HTR-8/SVneo (cell line): ENCODE measurements at regions not wholly inside any gene's neighbourhood (a gene's known extent, or its start where the extent isn't known, plus 50 kb on each side); places are given as distances from the start of the nearest gene placed in this dataset.

ENCODE experiments used
- DNase-seq: peaks from one replicate; pipeline ENCODE4 v3.0.0; 2011; ENCODE audit warnings: low spot score, mixed read lengths; ENCODE audit not compliant: insufficient read length
- FAIRE-seq: peaks from 2 replicates; lab custom pipeline; 2011; peaks lifted over from hg19 to GRCh38; lab: Jason Lieb, UNC

GRCh38 chr2:78861546-78861945, 164.0 kb upstream of the REG3G start:
- FAIRE-seq (no peak), DNase-seq (peak; percentile 5)

GRCh38 chr2:78864205-78864604, 161.3 kb upstream of the REG3G start:
- DNase-seq (no peak), FAIRE-seq (peak; percentile 38)

GRCh38 chr2:78865667-78866066, 159.8 kb upstream of the REG3G start:
- FAIRE-seq, result no peak
- no peak for DNase-seq

- DNase-seq (no peak), FAIRE-seq (no peak)
These were observed 155.0 kb upstream of the REG3G start for GRCh38 chr2:78870343-78870967.

GRCh38 chr2:78873526-78873925, 152.0 kb upstream of the REG3G start:
- no peak for FAIRE-seq
- DNase-seq, result no peak

- no peak for FAIRE-seq
- DNase-seq, result no peak
These were observed 149.2 kb upstream of the REG3G start for GRCh38 chr2:78876316-78876688.

GRCh38 chr2:78887446-78887845, 138.1 kb upstream of the REG3G start:
- FAIRE-seq, result no peak
- no peak for DNase-seq

GRCh38 chr2:78890935-78891334, 134.6 kb upstream of the REG3G start:
- DNase-seq (no peak), FAIRE-seq (no peak)

GRCh38 chr2:78892295-78892694, 133.2 kb upstream of the REG3G start:
- FAIRE-seq (no peak), DNase-seq (no peak)

- no peak for DNase-seq
- FAIRE-seq, result no peak
These were observed 130.5 kb upstream of the REG3G start for GRCh38 chr2:78895022-78895421.

GRCh38 chr2:78896536-78896935, 129.0 kb upstream of the REG3G start:
- FAIRE-seq, result no peak
- no peak for DNase-seq

GRCh38 chr2:78907089-78907488, 118.4 kb upstream of the REG3G start:
- FAIRE-seq, result no peak
- DNase-seq, result no peak

GRCh38 chr2:78908973-78909372, 116.5 kb upstream of the REG3G start:
- FAIRE-seq (no peak), DNase-seq (no peak)

- DNase-seq (no peak), FAIRE-seq (no peak)
These were observed 115.1 kb upstream of the REG3G start for GRCh38 chr2:78910376-78910775.

- no peak for FAIRE-seq
These were observed 112.2 kb upstream of the REG3G start for GRCh38 chr2:78913257-78913656.

GRCh38 chr2:78925258-78925657, 100.2 kb upstream of the REG3G start:
- DNase-seq (no peak), FAIRE-seq (no peak)

More at GRCh38 chr2:78913257-78913656, 112.2 kb upstream of the REG3G start:
- DNase-seq, result no peak

GRCh38 chr2:78928502-78928901, 97.0 kb upstream of the REG3G start:
- FAIRE-seq (no peak), DNase-seq (no peak)

- FAIRE-seq, result no peak
- DNase-seq, result peak; percentile 8
These were observed 84.5 kb upstream of the REG3G start for GRCh38 chr2:78940998-78941397.

GRCh38 chr2:78941751-78942150, 83.8 kb upstream of the REG3G start:
- DNase-seq (peak; percentile 3), FAIRE-seq (no peak)

GRCh38 chr2:78963881-78964280, 61.6 kb upstream of the REG3G start:
- FAIRE-seq, result no peak
- no peak for DNase-seq

GRCh38 chr2:78967294-78967693, 58.2 kb upstream of the REG3G start:
- no peak for FAIRE-seq

GRCh38 chr2:78973630-78974029, 51.9 kb upstream of the REG3G start:
- DNase-seq, result no peak
- no peak for FAIRE-seq

More at GRCh38 chr2:78967294-78967693, 58.2 kb upstream of the REG3G start:
- no peak for DNase-seq
